Upper lobe of left lung (tissue), 4 donors: ENCODE measurements at regions not wholly inside any gene's neighbourhood (a gene's known extent, or its start where the extent isn't known, plus 50 kb on each side); places are given as distances from the start of the nearest gene placed in this dataset.

Source experiments
- CTCF ChIP-seq, 6 experiments: fragments of 450-650 bp in 4 of 6; fragments of 200-600 bp in 2 of 6; sonication (generic) in 2 of 6; IDR thresholded peaks; one replicate each; pipeline ENCODE4 v1.5.1; 2016 to 2019; ENCODE audit warnings: antibody characterized with exemption in 6 of 6
- EP300 ChIP-seq, 4 donors: sonication (generic); formaldehyde crosslinking; IDR thresholded peaks; one replicate each; pipeline ENCODE4 v1.5.1; 2017; ENCODE audit warnings: antibody characterized with exemption in 4 of 4, control low read depth in 2 of 4
- POLR2A ChIP-seq, 4 donors: fragments of 450-650 bp; IDR thresholded peaks; one replicate each; pipeline ENCODE4 v1.5.1; 2016 to 2017; ENCODE audit warnings: antibody characterized with exemption in 4 of 4, mild to moderate bottlenecking in 2 of 4

- TF ChIP-seq CTCF (IDR thresholded peaks at IDR 0.05): no peak
- TF ChIP-seq EP300 (IDR thresholded peaks at IDR 0.05): no peak
- TF ChIP-seq POLR2A (IDR thresholded peaks at IDR 0.05): no peak
These were observed 139.4 kb downstream of the ID4 start for GRCh38 chr6:19976411-19977129.
